ENCODE measurements at regions not wholly inside any gene's neighbourhood (a gene's known extent, or its start where the extent isn't known, plus 50 kb on each side); places are given as distances from the start of the nearest gene placed in this dataset.

GRCh38 chr2:156652691-156653090, 216.5 kb downstream of the GPD2 start:
- TF ChIP-seq GATA2 (IDR thresholded peaks at IDR 0.05; ENCODE audit: insufficient read depth, insufficient read length, low read depth, low read length) = no peak
- no peak for TF ChIP-seq FOS (IDR thresholded peaks at IDR 0.05; ENCODE audit: borderline replicate concordance, insufficient read depth, low read length)
- Histone ChIP-seq H3K9me1 (replicated peaks; ENCODE audit: control insufficient read depth, extremely low read depth, insufficient read depth, low read length) (no peaks in the 10 kb centered on the region), H3K4me3 (replicated peaks in 1 of 3; ENCODE audit: insufficient read depth in 1 of 3, low read depth in 1 of 3, low read length in 3 of 3) (no peak overlapping the region), H4K20me1 (replicated peaks; ENCODE audit: control insufficient read depth, extremely low read depth, insufficient read depth, low read length) (no peaks in the 10 kb centered on the region), H3K27me3 (ENCODE audit: control insufficient read depth in 2 of 2, insufficient read depth in 2 of 2, low read length in 2 of 2) (no peaks in the 10 kb centered on the region), H3K27ac (ENCODE audit: insufficient read depth, low read depth, low read length) (no peak overlapping the region), H3K9me3 (replicated peaks; ENCODE audit: control insufficient read depth, insufficient read depth, low read length) (no peaks in the 10 kb centered on the region), H3K4me2 (ENCODE audit: insufficient read depth, low read length) (no peak overlapping the region), H3K36me3 (ENCODE audit: control insufficient read depth in 2 of 2, extremely low read depth in 1 of 2, insufficient read depth in 2 of 2, low read length in 2 of 2) (no peaks in the 10 kb centered on the region), H2AFZ (ENCODE audit: low read depth, low read length) (no peak overlapping the region), H3K9ac (replicated peaks; ENCODE audit: extremely low read depth, insufficient read depth, low read length) (no peak overlapping the region), H3K4me1 (ENCODE audit: control insufficient read depth, extremely low read depth, insufficient read depth, low read length) (no peaks in the 10 kb centered on the region), H3K79me2 (ENCODE audit: control insufficient read depth, insufficient read depth, low read length) (no peaks in the 10 kb centered on the region)
- CTCF ChIA-PET = no interaction called here
- POLR2A ChIA-PET = no interaction called here
- FAIRE-seq (no peak), DNase-seq (ENCODE audit: low read depth, low spot score) (no peak)
- intact Hi-C loops (cut with micrococcal nuclease) = loop anchor here (5.0 kb wide), 1 partner anchor 300 kb away; no protein-coding TSS in a partner anchor
- dilution Hi-C loops (cut with MboI; ENCODE audit: extremely low pct_ligation_motif_present, low sequenced_read_pairs) = no loop called here
- no TSS peak for BruUV-seq (replicated peaks)

GRCh38 chr2:156653675-156654074, 217.5 kb downstream of the GPD2 start:
- FAIRE-seq (no peak), DNase-seq (ENCODE audit: low read depth, low spot score) (no peak)
- Histone ChIP-seq H3K4me3 (replicated peaks in 1 of 3; ENCODE audit: insufficient read depth in 1 of 3, low read depth in 1 of 3, low read length in 3 of 3) (no peak overlapping the region), H4K20me1 (replicated peaks; ENCODE audit: control insufficient read depth, extremely low read depth, insufficient read depth, low read length) (no peaks in the 10 kb centered on the region), H3K4me1 (ENCODE audit: control insufficient read depth, extremely low read depth, insufficient read depth, low read length) (no peaks in the 10 kb centered on the region), H3K79me2 (ENCODE audit: control insufficient read depth, insufficient read depth, low read length) (no peaks in the 10 kb centered on the region), H3K9me3 (replicated peaks; ENCODE audit: control insufficient read depth, insufficient read depth, low read length) (no peaks in the 10 kb centered on the region), H3K27me3 (ENCODE audit: control insufficient read depth in 2 of 2, insufficient read depth in 2 of 2, low read length in 2 of 2) (no peaks in the 10 kb centered on the region), H3K9me1 (replicated peaks; ENCODE audit: control insufficient read depth, extremely low read depth, insufficient read depth, low read length) (no peaks in the 10 kb centered on the region), H3K27ac (ENCODE audit: insufficient read depth, low read depth, low read length) (no peak overlapping the region), H3K36me3 (ENCODE audit: control insufficient read depth in 2 of 2, extremely low read depth in 1 of 2, insufficient read depth in 2 of 2, low read length in 2 of 2) (no peaks in the 10 kb centered on the region), H3K9ac (replicated peaks; ENCODE audit: extremely low read depth, insufficient read depth, low read length) (no peak overlapping the region), H3K4me2 (ENCODE audit: insufficient read depth, low read length) (no peak overlapping the region), H2AFZ (ENCODE audit: low read depth, low read length) (no peak overlapping the region)
- POLR2A ChIA-PET = no interaction called here
- BruUV-seq (replicated peaks) = no TSS peak
- CTCF ChIA-PET = interaction anchor here (1.2 kb wide), 1 partner anchor 11 kb away, joined by 3 read pairs; no protein-coding TSS in a partner anchor
- intact Hi-C loops (cut with micrococcal nuclease) (loop anchor here (5.0 kb wide), 1 partner anchor 299 kb away; no protein-coding TSS in a partner anchor), dilution Hi-C loops (cut with MboI; ENCODE audit: extremely low pct_ligation_motif_present, low sequenced_read_pairs) (no loop called here)
- TF ChIP-seq POLR2AphosphoS5 (IDR thresholded peaks at IDR 0.05; ENCODE audit: insufficient read depth, low read depth, low read length) = no peak
- TF ChIP-seq MAX (IDR thresholded peaks at IDR 0.05; ENCODE audit: insufficient read depth, insufficient read length) = no peak
- TF ChIP-seq MYC (IDR thresholded peaks at IDR 0.05; ENCODE audit: low read depth, low read length) = no peak
- TF ChIP-seq FOS (IDR thresholded peaks at IDR 0.05; ENCODE audit: borderline replicate concordance, insufficient read depth, low read length) = no peak
- no peak for TF ChIP-seq CTCF (IDR thresholded peaks at IDR 0.05; ENCODE audit: extremely low read depth in 1 of 2, insufficient read depth in 1 of 2, low read depth in 1 of 2, low read length in 2 of 2)
- no peak for TF ChIP-seq EZH2 (IDR thresholded peaks at IDR 0.05; ENCODE audit: borderline replicate concordance, low read depth, low read length, severe bottlenecking)
- no peak for TF ChIP-seq JUN (IDR thresholded peaks at IDR 0.05; ENCODE audit: borderline replicate concordance, insufficient read depth, insufficient read length, low read depth)
- TF ChIP-seq GATA2 (IDR thresholded peaks at IDR 0.05; ENCODE audit: insufficient read depth, insufficient read length, low read depth, low read length) = no peak
- no peak for TF ChIP-seq POLR2A (IDR thresholded peaks at IDR 0.05; ENCODE audit: low read depth, low read length)

Data from endothelial cell of umbilical vein (primary cell).